ENCODE measurements at regions not wholly inside any gene's neighbourhood (a gene's known extent, or its start where the extent isn't known, plus 50 kb on each side); places are given as distances from the start of the nearest gene placed in this dataset.

GRCh38 chr3:132879656-132880055, 157.4 kb upstream of the NPHP3 start:
- H3K27me3 ChIP-seq = no peaks in the 10 kb centered on the region
- H3K36me3 ChIP-seq = no peaks in the 10 kb centered on the region
- in situ Hi-C loops (cut with MboI; ENCODE audit: low sequenced_read_pairs in 4 of 4) = loop anchor here in 1 of 4 donors (25.0 kb wide), 1 partner anchor 92 kb away; no protein-coding TSS in a partner anchor
- intact Hi-C loops (cut with DNase I; ENCODE audit: low total_unique reads) = no loop called here
- DNase-seq (no peak), ATAC-seq (no peak)
- H3K4me1 ChIP-seq = no peaks in the 10 kb centered on the region
- TF ChIP-seq, protein P1, sequence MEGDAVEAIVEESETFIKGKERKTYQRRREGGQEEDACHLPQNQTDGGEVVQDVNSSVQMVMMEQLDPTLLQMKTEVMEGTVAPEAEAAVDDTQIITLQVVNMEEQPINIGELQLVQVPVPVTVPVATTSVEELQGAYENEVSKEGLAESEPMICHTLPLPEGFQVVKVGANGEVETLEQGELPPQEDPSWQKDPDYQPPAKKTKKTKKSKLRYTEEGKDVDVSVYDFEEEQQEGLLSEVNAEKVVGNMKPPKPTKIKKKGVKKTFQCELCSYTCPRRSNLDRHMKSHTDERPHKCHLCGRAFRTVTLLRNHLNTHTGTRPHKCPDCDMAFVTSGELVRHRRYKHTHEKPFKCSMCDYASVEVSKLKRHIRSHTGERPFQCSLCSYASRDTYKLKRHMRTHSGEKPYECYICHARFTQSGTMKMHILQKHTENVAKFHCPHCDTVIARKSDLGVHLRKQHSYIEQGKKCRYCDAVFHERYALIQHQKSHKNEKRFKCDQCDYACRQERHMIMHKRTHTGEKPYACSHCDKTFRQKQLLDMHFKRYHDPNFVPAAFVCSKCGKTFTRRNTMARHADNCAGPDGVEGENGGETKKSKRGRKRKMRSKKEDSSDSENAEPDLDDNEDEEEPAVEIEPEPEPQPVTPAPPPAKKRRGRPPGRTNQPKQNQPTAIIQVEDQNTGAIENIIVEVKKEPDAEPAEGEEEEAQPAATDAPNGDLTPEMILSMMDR (IDR thresholded peaks at IDR 0.05 in 4 of 5, conservative IDR thresholded peaks at IDR 0.05 in 1 of 5) = no peak
- TF ChIP-seq POLR2A (IDR thresholded peaks at IDR 0.05) = no peak
- no peak overlapping the region for H3K27ac ChIP-seq
- no peak overlapping the region for H3K4me3 ChIP-seq
- no peaks in the 10 kb centered on the region for H3K9me3 ChIP-seq

GRCh38 chr3:132874701-132875100, 152.5 kb upstream of the NPHP3 start:
- intact Hi-C loops (cut with DNase I; ENCODE audit: low total_unique reads) = no loop called here
- TF ChIP-seq POLR2A (IDR thresholded peaks at IDR 0.05) = no peak
- TF ChIP-seq, protein P1 (IDR thresholded peaks at IDR 0.05 in 4 of 5, conservative IDR thresholded peaks at IDR 0.05 in 1 of 5) = no peak
- no peak overlapping the region for H3K4me3 ChIP-seq
- in situ Hi-C loops (cut with MboI; ENCODE audit: low sequenced_read_pairs in 4 of 4) = loop anchor here in 1 of 4 donors (25.0 kb wide), 1 partner anchor 87 kb away; no protein-coding TSS in a partner anchor
- DNase-seq = no peak
- H3K9me3 ChIP-seq = no peaks in the 10 kb centered on the region
- no peak overlapping the region for H3K27ac ChIP-seq
- no peaks in the 10 kb centered on the region for H3K27me3 ChIP-seq
- no peaks in the 10 kb centered on the region for H3K36me3 ChIP-seq
- ATAC-seq = no peak
- H3K4me1 ChIP-seq = peaks cover 0 to 14% of the 10 kb centered on the region in 2 donors

DNA sequence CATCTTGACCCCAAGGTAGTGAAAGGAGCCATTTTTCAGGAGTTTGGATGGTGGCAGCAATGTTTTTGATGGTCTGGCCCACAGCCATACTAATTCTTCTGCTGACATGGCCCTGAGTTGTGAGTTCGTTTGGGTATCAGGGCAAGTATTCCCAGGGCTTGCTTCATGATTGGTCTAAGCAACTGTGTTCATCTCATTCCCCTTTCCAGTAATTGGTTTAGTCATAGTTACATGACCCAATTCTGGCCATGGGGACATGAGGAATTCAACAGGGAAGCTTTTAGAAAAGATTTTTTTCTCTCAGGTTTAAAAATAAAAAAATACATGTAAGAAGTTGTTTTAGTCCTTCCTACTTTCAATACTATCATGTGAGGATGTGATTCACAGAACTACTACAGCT, 150.5 kb upstream of the NPHP3 start:
- Histone ChIP-seq H3K4me3 (no peak overlapping the region), H3K36me3 (no peaks in the 10 kb centered on the region), H3K9me3 (no peaks in the 10 kb centered on the region), H3K27ac (no peak overlapping the region), H3K27me3 (no peaks in the 10 kb centered on the region), H3K4me1 (peaks cover 0 to 14% of the 10 kb centered on the region in 2 donors)
- intact Hi-C loops (cut with DNase I; ENCODE audit: low total_unique reads) (no loop called here), in situ Hi-C loops (cut with MboI; ENCODE audit: low sequenced_read_pairs in 4 of 4) (no loop called here)
- TF ChIP-seq POLR2A (IDR thresholded peaks at IDR 0.05) = no peak
- TF ChIP-seq, protein P1 (IDR thresholded peaks at IDR 0.05 in 4 of 5, conservative IDR thresholded peaks at IDR 0.05 in 1 of 5) = no peak
- DNase-seq (no peak), ATAC-seq (no peak)

GRCh38 chr3:132871956-132872355, 149.7 kb upstream of the NPHP3 start:
- Histone ChIP-seq H3K4me1 (peaks cover 0 to 14% of the 10 kb centered on the region in 2 donors), H3K4me3 (no peak overlapping the region), H3K27me3 (no peaks in the 10 kb centered on the region), H3K27ac (no peak overlapping the region), H3K9me3 (no peaks in the 10 kb centered on the region), H3K36me3 (no peaks in the 10 kb centered on the region)
- in situ Hi-C loops (cut with MboI; ENCODE audit: low sequenced_read_pairs in 4 of 4) = no loop called here
- TF ChIP-seq, protein P1 (IDR thresholded peaks at IDR 0.05 in 4 of 5, conservative IDR thresholded peaks at IDR 0.05 in 1 of 5) = no peak
- no peak for TF ChIP-seq POLR2A (IDR thresholded peaks at IDR 0.05)
- ATAC-seq (peak in 1 of 2 donors; percentile 33), DNase-seq (no peak)
- intact Hi-C loops (cut with DNase I; ENCODE audit: low total_unique reads) = no loop called here

- no peaks in the 10 kb centered on the region for H3K9me3 ChIP-seq
- H3K27me3 ChIP-seq = no peaks in the 10 kb centered on the region
Measured at GRCh38 chr3:132870541-132870940, 148.3 kb upstream of the NPHP3 start.

More at GRCh38 chr3:132870541-132870940, 148.3 kb upstream of the NPHP3 start:
- in situ Hi-C loops (cut with MboI; ENCODE audit: low sequenced_read_pairs in 4 of 4) (no loop called here), intact Hi-C loops (cut with DNase I; ENCODE audit: low total_unique reads) (no loop called here)
- no peak overlapping the region for H3K4me3 ChIP-seq
- ATAC-seq (peak in 1 of 2 donors; percentile 66), DNase-seq (peak in 1 of 2 donors; percentile 12)
- no peak for TF ChIP-seq POLR2A (IDR thresholded peaks at IDR 0.05)
- TF ChIP-seq, protein P1 (IDR thresholded peaks at IDR 0.05 in 4 of 5, conservative IDR thresholded peaks at IDR 0.05 in 1 of 5) = no peak
- H3K4me1 ChIP-seq = peaks cover 0 to 14% of the 10 kb centered on the region in 2 donors
- H3K36me3 ChIP-seq = no peaks in the 10 kb centered on the region
- H3K27ac ChIP-seq = peak overlapping the region in 2 of 4 donors; percentile 14
